ENCODE measurements at regions not wholly inside any gene's neighbourhood (a gene's known extent, or its start where the extent isn't known, plus 50 kb on each side); places are given as distances from the start of the nearest gene placed in this dataset.

DNA sequence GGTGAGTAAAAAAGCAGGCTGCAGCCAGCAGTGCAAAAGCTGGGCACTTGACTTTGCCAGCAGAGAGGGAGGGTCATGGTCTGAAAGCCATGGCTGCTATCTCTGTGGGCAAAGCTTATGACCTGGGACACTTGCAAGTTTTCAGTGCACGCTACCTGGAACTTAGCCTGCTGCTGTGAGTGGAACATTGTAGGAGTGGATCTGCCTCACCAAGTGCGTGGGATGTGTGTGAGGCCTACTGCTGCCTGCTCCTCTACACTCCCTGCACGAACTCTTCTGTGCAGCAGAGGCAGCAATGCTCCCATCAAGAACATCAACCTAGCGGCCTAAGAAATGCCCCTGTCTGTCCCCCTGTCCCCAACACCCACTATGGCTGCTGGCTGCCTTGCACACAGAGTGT, 344.1 kb upstream of the REG3G start:
- no peaks in the 10 kb centered on the region for H3K27me3 ChIP-seq (ENCODE audit: insufficient read depth, low read length, poor library complexity, severe bottlenecking)
- no peaks in the 10 kb centered on the region for H3K4me1 ChIP-seq (ENCODE audit: insufficient read depth, low read length, poor library complexity, severe bottlenecking)
- H4K20me1 ChIP-seq (ENCODE audit: insufficient read depth, low read length, poor library complexity, severe bottlenecking) = no peaks in the 10 kb centered on the region
- TF ChIP-seq CTCF (conservative IDR thresholded peaks at IDR 0.05; ENCODE audit: low read length) = no peak
- TF ChIP-seq EZH2phosphoT487 (IDR thresholded peaks at IDR 0.05; ENCODE audit: borderline replicate concordance) = no peak
- H3K4me3 ChIP-seq (ENCODE audit: low read length, poor library complexity, severe bottlenecking) = no peak overlapping the region
- no peaks in the 10 kb centered on the region for H3K9me3 ChIP-seq (ENCODE audit: insufficient read depth, low read depth, low read length)
- H3K4me2 ChIP-seq (ENCODE audit: low read depth, low read length, poor library complexity, severe bottlenecking) = no peak overlapping the region
- H3K9ac ChIP-seq (ENCODE audit: low read depth, low read length, poor library complexity, severe bottlenecking) = no peak overlapping the region
- H3K79me2 ChIP-seq (ENCODE audit: insufficient read depth, low read length) = no peaks in the 10 kb centered on the region
- H2AFZ ChIP-seq (ENCODE audit: low read length) = no peak overlapping the region
- H3K36me3 ChIP-seq (ENCODE audit: insufficient read depth, low read length) = no peaks in the 10 kb centered on the region
- no peaks in the 10 kb centered on the region for H3K9me2 ChIP-seq (replicated peaks; ENCODE audit: low read depth, low read length)
- H3F3A ChIP-seq (ENCODE audit: low read depth) = no peaks in the 10 kb centered on the region

- H3K4me1 ChIP-seq (ENCODE audit: insufficient read depth, low read length, poor library complexity, severe bottlenecking) = no peaks in the 10 kb centered on the region
- H3K36me3 ChIP-seq (ENCODE audit: insufficient read depth, low read length) = no peaks in the 10 kb centered on the region
- H4K20me1 ChIP-seq (ENCODE audit: insufficient read depth, low read length, poor library complexity, severe bottlenecking) = no peaks in the 10 kb centered on the region
- no peaks in the 10 kb centered on the region for H3K9me3 ChIP-seq (ENCODE audit: insufficient read depth, low read depth, low read length)
- no peaks in the 10 kb centered on the region for H3F3A ChIP-seq (ENCODE audit: low read depth)
- no peak overlapping the region for H3K4me3 ChIP-seq (ENCODE audit: low read length, poor library complexity, severe bottlenecking)
- H3K27me3 ChIP-seq (ENCODE audit: insufficient read depth, low read length, poor library complexity, severe bottlenecking) = no peaks in the 10 kb centered on the region
- TF ChIP-seq EZH2phosphoT487 (IDR thresholded peaks at IDR 0.05; ENCODE audit: borderline replicate concordance) (no peak), CTCF (conservative IDR thresholded peaks at IDR 0.05; ENCODE audit: low read length) (no peak)
- no peak overlapping the region for H3K9ac ChIP-seq (ENCODE audit: low read depth, low read length, poor library complexity, severe bottlenecking)
- H3K79me2 ChIP-seq (ENCODE audit: insufficient read depth, low read length) = no peaks in the 10 kb centered on the region
- no peak overlapping the region for H2AFZ ChIP-seq (ENCODE audit: low read length)
- no peak overlapping the region for H3K4me2 ChIP-seq (ENCODE audit: low read depth, low read length, poor library complexity, severe bottlenecking)
- no peaks in the 10 kb centered on the region for H3K9me2 ChIP-seq (replicated peaks; ENCODE audit: low read depth, low read length)
Measured at GRCh38 chr2:78682781-78683180, 342.7 kb upstream of the REG3G start.

DNA sequence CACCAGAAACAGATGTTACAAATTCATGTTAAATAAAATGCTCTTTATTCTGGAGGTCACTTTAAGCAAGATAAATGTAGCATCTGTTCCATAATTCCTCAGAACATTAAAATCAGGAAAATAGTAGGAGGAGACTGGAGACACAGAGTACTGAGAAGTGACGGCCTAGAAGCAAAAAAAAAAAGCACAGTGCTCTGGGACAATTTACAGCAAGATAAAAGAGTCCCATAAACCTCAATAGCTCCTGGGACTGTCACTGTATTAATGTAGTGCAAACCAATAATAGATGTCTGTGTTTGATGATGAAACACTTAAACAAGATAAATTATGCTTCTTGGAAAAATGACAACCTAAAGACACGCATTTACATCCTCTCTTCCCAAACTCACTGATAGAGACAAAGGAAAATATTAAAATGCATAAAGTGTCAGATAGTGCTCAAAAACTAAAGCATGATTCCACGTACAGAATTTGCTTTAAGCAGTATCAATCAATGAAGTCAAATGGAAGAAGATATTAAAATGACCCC, 338.8 kb upstream of the REG3G start:
- H3K9me3 ChIP-seq (ENCODE audit: insufficient read depth, low read depth, low read length) = no peaks in the 10 kb centered on the region
- no peaks in the 10 kb centered on the region for H3K79me2 ChIP-seq (ENCODE audit: insufficient read depth, low read length)
- no peaks in the 10 kb centered on the region for H4K20me1 ChIP-seq (ENCODE audit: insufficient read depth, low read length, poor library complexity, severe bottlenecking)
- no peaks in the 10 kb centered on the region for H3K9me2 ChIP-seq (replicated peaks; ENCODE audit: low read depth, low read length)
- no peak overlapping the region for H2AFZ ChIP-seq (ENCODE audit: low read length)
- H3K4me2 ChIP-seq (ENCODE audit: low read depth, low read length, poor library complexity, severe bottlenecking) = no peak overlapping the region
- no peaks in the 10 kb centered on the region for H3K4me1 ChIP-seq (ENCODE audit: insufficient read depth, low read length, poor library complexity, severe bottlenecking)
- H3F3A ChIP-seq (ENCODE audit: low read depth) = no peaks in the 10 kb centered on the region
- no peak overlapping the region for H3K9ac ChIP-seq (ENCODE audit: low read depth, low read length, poor library complexity, severe bottlenecking)
- H3K36me3 ChIP-seq (ENCODE audit: insufficient read depth, low read length) = no peaks in the 10 kb centered on the region
- H3K27me3 ChIP-seq (ENCODE audit: insufficient read depth, low read length, poor library complexity, severe bottlenecking) = no peaks in the 10 kb centered on the region
- no peak overlapping the region for H3K4me3 ChIP-seq (ENCODE audit: low read length, poor library complexity, severe bottlenecking)
- TF ChIP-seq CTCF (conservative IDR thresholded peaks at IDR 0.05; ENCODE audit: low read length) (no peak), EZH2phosphoT487 (IDR thresholded peaks at IDR 0.05; ENCODE audit: borderline replicate concordance) (no peak)

Data from Loucy (cell line).